ENCODE measurements at regions not wholly inside any gene's neighbourhood (a gene's known extent, or its start where the extent isn't known, plus 50 kb on each side); places are given as distances from the start of the nearest gene placed in this dataset.
A peak's percentile ranks its signal among the peaks of the same experiment; 100 is the strongest.

GRCh38 chr10:22824984-22825383 lies 102.9 kb upstream of the ARMC3 start:
- H4K5ac ChIP-seq (ENCODE audit: insufficient read length, low read depth, low read length): no peak overlapping the region
- H3K23ac ChIP-seq (ENCODE audit: insufficient read length, low read depth, low read length): no peak overlapping the region
- no peak overlapping the region for H2BK12ac ChIP-seq (ENCODE audit: insufficient read length, low read depth, low read length)
- no peak overlapping the region for H3K4ac ChIP-seq (ENCODE audit: low read depth, low read length)
- no peaks in the 10 kb centered on the region for H4K20me1 ChIP-seq (ENCODE audit: control insufficient read depth, insufficient read depth, insufficient read length)
- H3K79me2 ChIP-seq (ENCODE audit: insufficient read depth, low read length): no peaks in the 10 kb centered on the region
- H2AFZ ChIP-seq (ENCODE audit: low read length): no peak overlapping the region
- H4K8ac ChIP-seq (replicated peaks; ENCODE audit: insufficient read length, low read depth, low read length): no peak overlapping the region
- H3K4me1 Mint-ChIP-seq: peaks cover 3 to 9% of the 10 kb centered on the region in 2 experiments; a peak in 3 of 4 replicates
- WGBS (ENCODE audit: extremely low coverage, insufficient read length, low lambda C conversion rate): no CpG with 5 or more reads among the region's 3 CpGs
- H3K9me3 Mint-ChIP-seq: peaks cover 0 to 12% of the 10 kb centered on the region in 2 experiments; a peak in 3 of 5 replicates
- no peak overlapping the region for H3K4me2 ChIP-seq (ENCODE audit: insufficient read depth, insufficient read length, low read length)
- no peak overlapping the region for H3K56ac ChIP-seq (ENCODE audit: insufficient read length, low read depth, low read length)
- no peak overlapping the region for H2AK5ac ChIP-seq (ENCODE audit: insufficient read length, low read length)
- no peaks in the 10 kb centered on the region; the same call in 1 of the 2 replicates for H3K27me3 Mint-ChIP-seq (ENCODE audit: low read depth)
- no peak overlapping the region for H3K27ac ChIP-seq (ENCODE audit: insufficient read length, low read depth, low read length)
- peak overlapping the region in 1 of 3 experiments; percentile 56; a peak in 1 of 7 replicates for H3K27ac Mint-ChIP-seq
- H3K4me3 Mint-ChIP-seq: no peak overlapping the region
- no peak overlapping the region for H2BK120ac ChIP-seq (ENCODE audit: low read depth, low read length, poor library complexity, severe bottlenecking)
- no peak overlapping the region for H4K91ac ChIP-seq (ENCODE audit: insufficient read length, low read depth, low read length)
- no peaks in the 10 kb centered on the region; the same call in 1 of the 2 replicates for H3K4me1 ChIP-seq (ENCODE audit: insufficient read depth, low read length)
- no peak overlapping the region for H2BK15ac ChIP-seq (ENCODE audit: low read depth, low read length)
- H3K14ac ChIP-seq (ENCODE audit: insufficient read depth, low read length): no peak overlapping the region
- no peak overlapping the region for H2BK5ac ChIP-seq (ENCODE audit: insufficient read length, low read length)
- no peaks in the 10 kb centered on the region for H3K23me2 ChIP-seq (ENCODE audit: insufficient read length, low read depth, low read length, poor library complexity, severe bottlenecking)
- DNase-seq: no peak
- no peak overlapping the region for H3K9ac ChIP-seq (ENCODE audit: extremely low read depth, insufficient read length, low read length)
- no peaks in the 10 kb centered on the region for H3K9me3 ChIP-seq (ENCODE audit: control insufficient read depth, low read depth, low read length)
- H3K79me1 ChIP-seq (ENCODE audit: insufficient read depth, low read depth, low read length, poor library complexity, severe bottlenecking): no peaks in the 10 kb centered on the region
- peaks cover 2 to 5% (median 3%) of the 10 kb centered on the region in 3 experiments; a peak in 5 of 7 replicates for H3K36me3 Mint-ChIP-seq (ENCODE audit: insufficient read depth in 1 of 3, low read depth in 3 of 3)
- no peak overlapping the region for H3T11ph ChIP-seq (ENCODE audit: low read length)
- no peak overlapping the region for H3K18ac ChIP-seq (ENCODE audit: insufficient read length, low read depth, low read length)
- H3K27me3 ChIP-seq (ENCODE audit: insufficient read depth, low read length): no peaks in the 10 kb centered on the region
- no peak for TF ChIP-seq CTCF (conservative IDR thresholded peaks at IDR 0.05)
- H2BK20ac ChIP-seq (ENCODE audit: low read depth, low read length, poor library complexity, severe bottlenecking): no peak overlapping the region

All from H9 (cell line).